ENCODE measurements at regions not wholly inside any gene's neighbourhood (a gene's known extent, or its start where the extent isn't known, plus 50 kb on each side); places are given as distances from the start of the nearest gene placed in this dataset.

DNA sequence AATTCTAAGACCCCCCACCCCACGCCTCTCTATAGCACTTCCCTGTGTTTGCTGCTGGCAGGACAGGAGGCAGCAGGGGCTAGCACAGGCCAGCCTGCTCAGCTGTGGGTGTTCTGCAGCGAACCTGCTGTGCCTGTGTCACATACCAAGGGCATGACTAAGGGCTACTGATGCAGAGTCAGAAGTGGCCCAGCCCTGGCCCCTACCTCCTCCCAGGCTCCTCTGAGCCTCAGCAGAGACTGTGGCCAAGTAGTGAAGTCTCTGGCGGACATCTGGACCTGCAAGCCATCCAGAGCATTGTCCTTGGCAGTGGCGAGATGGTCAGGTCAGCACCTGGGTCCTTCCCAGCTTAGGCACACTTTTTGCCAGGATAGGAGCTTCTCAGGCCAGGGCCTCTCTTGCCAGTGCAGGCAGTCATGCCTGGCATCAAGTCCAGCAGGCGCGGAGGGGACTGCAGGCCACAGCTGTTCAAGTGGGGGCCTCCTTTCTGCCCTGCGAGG lies 116.3 kb upstream of the RET start:
- DNase-seq (peak in 1 of 9 donors; percentile 16), ATAC-seq (no peak)
- CTCF ChIA-PET: no interaction called here
- intact Hi-C loops (cut with micrococcal nuclease): no loop called here
- Histone ChIP-seq H3K4me3 (ENCODE audit: low read length) (no peak overlapping the region), H3K9me3 (ENCODE audit: control insufficient read depth in 2 of 3, low read length in 3 of 3) (no peaks in the 10 kb centered on the region), H3K27ac (ENCODE audit: low read depth, low read length) (no peak overlapping the region), H3K36me3 (ENCODE audit: control insufficient read depth in 2 of 3, insufficient read depth in 3 of 3, low read length in 3 of 3) (no peaks in the 10 kb centered on the region), H3K4me1 (ENCODE audit: control insufficient read depth in 2 of 2, insufficient read depth in 2 of 2, low read length in 2 of 2) (no peaks in the 10 kb centered on the region), H3K27me3 (ENCODE audit: control insufficient read depth in 2 of 2, insufficient read depth in 2 of 2, low read length in 2 of 2) (no peaks in the 10 kb centered on the region)
- no peaks in the 10 kb centered on the region for H3K36me3 Mint-ChIP-seq
- H3K4me3 Mint-ChIP-seq: no peak overlapping the region
- peaks cover 0 to 3% (median 0%) of the 10 kb centered on the region in 7 donors for H3K4me1 Mint-ChIP-seq
- H3K27ac Mint-ChIP-seq: peak overlapping the region in 1 of 9 donors; percentile 41
- peaks cover 0 to 13% (median 3%) of the 10 kb centered on the region in 11 donors for H3K9me3 Mint-ChIP-seq
- peaks cover 0 to 7% (median 0%) of the 10 kb centered on the region in 5 donors for H3K27me3 Mint-ChIP-seq
- POLR2A ChIA-PET: no interaction called here

DNA sequence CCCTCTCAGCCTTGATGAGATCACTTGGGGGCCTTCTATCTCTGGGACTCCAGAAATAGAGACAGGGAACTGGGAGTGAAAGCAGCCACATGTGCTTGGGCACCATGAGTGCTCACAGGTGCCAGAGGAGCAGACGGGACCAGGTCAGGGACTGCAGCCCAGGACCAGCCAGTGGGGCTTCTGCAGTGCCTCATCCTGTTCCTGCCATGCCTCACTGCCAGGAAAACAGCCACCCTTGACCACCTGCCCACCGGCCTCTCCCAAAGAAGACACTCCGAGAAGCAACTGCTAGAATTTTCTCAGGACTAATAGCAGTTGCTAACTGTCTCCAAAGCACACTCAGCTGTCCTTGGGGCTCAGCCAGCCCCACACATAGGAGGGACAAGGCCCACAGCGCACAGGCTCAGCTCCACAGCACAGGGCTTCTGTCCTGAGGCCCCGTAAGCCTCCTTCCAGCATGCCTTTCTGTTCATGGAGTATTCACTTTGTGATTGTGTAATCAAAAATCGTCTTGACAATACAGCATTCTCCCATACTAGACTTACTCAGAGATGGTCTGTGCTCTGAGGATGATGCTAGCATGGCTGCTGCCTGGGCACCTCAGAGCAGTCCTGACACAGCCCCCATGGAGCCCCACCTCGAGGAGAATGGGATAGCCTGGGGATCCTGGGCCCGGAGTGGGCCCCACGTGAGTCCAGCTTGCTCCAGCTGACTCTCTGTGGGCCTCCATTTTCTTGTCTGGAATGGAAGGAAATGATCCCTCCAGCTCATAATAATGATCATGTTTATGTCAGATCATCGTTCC lies 115.7 kb upstream of the RET start:
- Histone ChIP-seq H3K4me1 (ENCODE audit: control insufficient read depth in 2 of 2, insufficient read depth in 2 of 2, low read length in 2 of 2) (no peaks in the 10 kb centered on the region), H3K27ac (ENCODE audit: low read depth, low read length) (no peak overlapping the region), H3K9me3 (ENCODE audit: control insufficient read depth in 2 of 3, low read length in 3 of 3) (no peaks in the 10 kb centered on the region), H3K36me3 (ENCODE audit: control insufficient read depth in 2 of 3, insufficient read depth in 3 of 3, low read length in 3 of 3) (no peaks in the 10 kb centered on the region), H3K4me3 (ENCODE audit: low read length) (no peak overlapping the region), H3K27me3 (ENCODE audit: control insufficient read depth in 2 of 2, insufficient read depth in 2 of 2, low read length in 2 of 2) (no peaks in the 10 kb centered on the region)
- H3K9me3 Mint-ChIP-seq: peaks cover 0 to 12% (median 1%) of the 10 kb centered on the region in 11 donors
- H3K36me3 Mint-ChIP-seq: no peaks in the 10 kb centered on the region
- CTCF ChIA-PET: no interaction called here
- ATAC-seq (no peak), DNase-seq (peak in 1 of 9 donors; percentile 16)
- peaks cover 0 to 12% (median 0%) of the 10 kb centered on the region in 5 donors for H3K27me3 Mint-ChIP-seq
- POLR2A ChIA-PET: interaction anchor here (0.6 kb wide), 1 partner anchor 398 kb away, joined by 3 read pairs; no protein-coding TSS in a partner anchor
- intact Hi-C loops (cut with micrococcal nuclease): no loop called here
- no peak overlapping the region for H3K27ac Mint-ChIP-seq
- H3K4me3 Mint-ChIP-seq: no peak overlapping the region
- H3K4me1 Mint-ChIP-seq: peaks cover 0 to 3% (median 0%) of the 10 kb centered on the region in 7 donors

- H3K4me1 ChIP-seq (ENCODE audit: control insufficient read depth in 2 of 2, insufficient read depth in 2 of 2, low read length in 2 of 2): no peaks in the 10 kb centered on the region
- intact Hi-C loops (cut with micrococcal nuclease): no loop called here
- DNase-seq: peak in 1 of 9 donors; percentile 6
- peaks cover 0 to 7% (median 1%) of the 10 kb centered on the region in 11 donors for H3K9me3 Mint-ChIP-seq
- peaks cover 0 to 6% (median 0%) of the 10 kb centered on the region in 7 donors for H3K4me1 Mint-ChIP-seq
- peaks cover 0 to 12% (median 0%) of the 10 kb centered on the region in 5 donors for H3K27me3 Mint-ChIP-seq
- ChIA-PET CTCF (no interaction called here), POLR2A (interaction anchor here (0.6 kb wide), 1 partner anchor 397 kb away, joined by 3 read pairs; no protein-coding TSS in a partner anchor)
- no peak overlapping the region for H3K27ac Mint-ChIP-seq
- H3K9me3 ChIP-seq (ENCODE audit: control insufficient read depth in 2 of 3, low read length in 3 of 3): no peaks in the 10 kb centered on the region
- no peak for ATAC-seq
- H3K36me3 Mint-ChIP-seq: no peaks in the 10 kb centered on the region
- H3K36me3 ChIP-seq (ENCODE audit: control insufficient read depth in 2 of 3, insufficient read depth in 3 of 3, low read length in 3 of 3): no peaks in the 10 kb centered on the region
- H3K4me3 Mint-ChIP-seq: no peak overlapping the region
- H3K27me3 ChIP-seq (ENCODE audit: control insufficient read depth in 2 of 2, insufficient read depth in 2 of 2, low read length in 2 of 2): no peaks in the 10 kb centered on the region
- H3K27ac ChIP-seq (ENCODE audit: low read depth, low read length): no peak overlapping the region
- no peak overlapping the region for H3K4me3 ChIP-seq (ENCODE audit: low read length)
Observed at GRCh38 chr10:42961796-42962109, 115.1 kb upstream of the RET start.

DNA sequence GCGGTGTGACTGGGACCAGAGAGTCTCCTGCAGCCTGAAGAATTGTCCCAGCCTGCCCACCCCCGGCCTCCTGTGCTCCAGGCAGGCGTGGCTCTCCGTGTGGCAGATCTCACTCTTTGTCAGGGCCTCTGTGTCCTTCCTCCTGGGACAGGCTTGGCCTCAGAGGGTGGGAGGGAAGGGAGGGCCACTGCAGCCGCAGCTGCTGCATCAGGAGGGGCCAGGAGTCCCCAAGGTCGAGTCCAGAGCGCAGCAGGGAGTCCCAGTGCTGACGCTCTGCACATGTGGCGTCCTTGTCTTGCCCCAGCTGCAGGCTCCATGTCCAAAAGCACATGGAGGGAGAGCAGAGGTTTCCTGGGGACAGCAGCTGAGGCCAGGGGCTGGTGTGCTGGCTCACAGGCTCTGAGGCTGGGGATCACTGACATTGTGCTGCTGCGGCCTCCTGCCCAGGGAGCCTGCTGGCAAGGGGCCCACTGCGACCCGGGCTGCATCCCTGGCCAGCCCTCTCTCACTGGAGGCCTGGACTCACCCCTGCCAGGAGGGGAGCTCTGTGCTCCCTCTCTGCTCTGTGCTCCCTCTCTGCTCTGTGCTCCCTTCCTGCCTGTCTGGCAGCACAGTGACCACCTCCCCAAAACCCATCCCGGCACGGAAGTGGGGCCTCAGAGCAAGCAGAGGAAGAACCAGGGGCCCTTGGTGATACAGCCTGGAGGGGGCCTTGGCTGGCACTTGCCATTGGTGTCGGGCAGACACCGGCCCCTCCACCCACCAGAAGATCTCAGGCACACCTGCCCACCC lies 114.6 kb upstream of the RET start:
- peaks cover 0 to 1% (median 0%) of the 10 kb centered on the region in 11 donors for H3K9me3 Mint-ChIP-seq
- peaks cover 0 to 9% (median 0%) of the 10 kb centered on the region in 5 donors for H3K27me3 Mint-ChIP-seq
- peaks cover 0 to 7% (median 0%) of the 10 kb centered on the region in 7 donors for H3K4me1 Mint-ChIP-seq
- no peak overlapping the region for H3K27ac ChIP-seq (ENCODE audit: low read depth, low read length)
- ChIA-PET CTCF (no interaction called here), POLR2A (no interaction called here)
- H3K4me1 ChIP-seq (ENCODE audit: control insufficient read depth in 2 of 2, insufficient read depth in 2 of 2, low read length in 2 of 2): no peaks in the 10 kb centered on the region
- no peak overlapping the region for H3K27ac Mint-ChIP-seq
- H3K36me3 ChIP-seq (ENCODE audit: control insufficient read depth in 2 of 3, insufficient read depth in 3 of 3, low read length in 3 of 3): no peaks in the 10 kb centered on the region
- no peaks in the 10 kb centered on the region for H3K9me3 ChIP-seq (ENCODE audit: control insufficient read depth in 2 of 3, low read length in 3 of 3)
- DNase-seq (no peak), ATAC-seq (no peak)
- H3K36me3 Mint-ChIP-seq: no peaks in the 10 kb centered on the region
- intact Hi-C loops (cut with micrococcal nuclease): no loop called here
- H3K4me3 Mint-ChIP-seq: no peak overlapping the region
- H3K4me3 ChIP-seq (ENCODE audit: low read length): no peak overlapping the region
- H3K27me3 ChIP-seq (ENCODE audit: control insufficient read depth in 2 of 2, insufficient read depth in 2 of 2, low read length in 2 of 2): no peaks in the 10 kb centered on the region

DNA sequence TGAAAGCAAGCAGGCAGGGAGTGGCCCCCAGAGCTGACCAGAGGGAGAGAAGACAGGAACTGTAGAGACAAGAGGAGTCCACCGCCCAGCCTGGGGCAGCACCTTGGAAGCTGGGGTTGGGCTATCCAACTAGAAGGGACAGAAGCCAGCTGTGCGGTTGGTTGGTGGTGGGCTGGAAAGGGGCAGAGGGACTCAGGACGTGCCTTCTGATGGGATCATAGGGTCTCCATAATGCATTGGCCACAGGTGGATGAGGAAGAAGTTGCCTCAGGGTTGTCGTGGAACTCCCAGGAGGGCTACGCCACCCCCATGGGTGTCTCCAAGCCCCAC lies 114.0 kb upstream of the RET start:
- Histone ChIP-seq H3K4me3 (ENCODE audit: low read length) (no peak overlapping the region), H3K9me3 (ENCODE audit: control insufficient read depth in 2 of 3, low read length in 3 of 3) (no peaks in the 10 kb centered on the region), H3K4me1 (ENCODE audit: control insufficient read depth in 2 of 2, insufficient read depth in 2 of 2, low read length in 2 of 2) (no peaks in the 10 kb centered on the region), H3K27ac (ENCODE audit: low read depth, low read length) (no peak overlapping the region), H3K36me3 (ENCODE audit: control insufficient read depth in 2 of 3, insufficient read depth in 3 of 3, low read length in 3 of 3) (no peaks in the 10 kb centered on the region), H3K27me3 (ENCODE audit: control insufficient read depth in 2 of 2, insufficient read depth in 2 of 2, low read length in 2 of 2) (no peaks in the 10 kb centered on the region)
- Mint-ChIP-seq H3K27me3 (peaks cover 0 to 9% (median 0%) of the 10 kb centered on the region in 5 donors), H3K27ac (no peak overlapping the region), H3K9me3 (peaks cover 0 to 2% (median 0%) of the 10 kb centered on the region in 11 donors), H3K4me1 (peaks cover 0 to 7% (median 0%) of the 10 kb centered on the region in 7 donors), H3K36me3 (no peaks in the 10 kb centered on the region), H3K4me3 (no peak overlapping the region)
- POLR2A ChIA-PET: no interaction called here
- intact Hi-C loops (cut with micrococcal nuclease): no loop called here
- ATAC-seq (no peak), DNase-seq (no peak)
- CTCF ChIA-PET: no interaction called here

DNA sequence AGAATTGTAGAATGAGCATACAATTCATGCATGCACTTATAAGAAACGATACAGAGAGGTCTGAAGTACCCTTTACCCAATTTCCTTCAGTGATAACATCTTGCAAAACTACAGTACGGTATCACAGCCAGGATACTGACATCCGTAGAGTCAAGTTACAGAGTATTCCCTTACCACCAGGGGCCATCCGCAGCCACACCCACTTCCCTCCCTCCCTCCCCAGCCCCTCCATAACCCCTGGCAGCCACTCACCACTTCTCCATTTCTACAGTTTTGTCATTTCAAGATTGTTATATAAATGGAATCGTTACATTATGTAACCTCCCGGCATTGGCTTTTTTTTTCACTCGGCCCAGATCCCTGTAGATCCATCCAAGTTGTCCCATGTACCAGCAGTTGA lies 113.6 kb upstream of the RET start:
- Histone ChIP-seq H3K27me3 (ENCODE audit: control insufficient read depth in 2 of 2, insufficient read depth in 2 of 2, low read length in 2 of 2) (no peaks in the 10 kb centered on the region), H3K4me1 (ENCODE audit: control insufficient read depth in 2 of 2, insufficient read depth in 2 of 2, low read length in 2 of 2) (no peaks in the 10 kb centered on the region), H3K4me3 (ENCODE audit: low read length) (no peak overlapping the region), H3K9me3 (ENCODE audit: control insufficient read depth in 2 of 3, low read length in 3 of 3) (no peaks in the 10 kb centered on the region), H3K27ac (ENCODE audit: low read depth, low read length) (no peak overlapping the region), H3K36me3 (ENCODE audit: control insufficient read depth in 2 of 3, insufficient read depth in 3 of 3, low read length in 3 of 3) (no peaks in the 10 kb centered on the region)
- peaks cover 0 to 7% (median 0%) of the 10 kb centered on the region in 7 donors for H3K4me1 Mint-ChIP-seq
- H3K9me3 Mint-ChIP-seq: peaks cover 0 to 3% (median 0%) of the 10 kb centered on the region in 11 donors
- intact Hi-C loops (cut with micrococcal nuclease): no loop called here
- no peak overlapping the region for H3K27ac Mint-ChIP-seq
- no peak overlapping the region for H3K4me3 Mint-ChIP-seq
- H3K36me3 Mint-ChIP-seq: no peaks in the 10 kb centered on the region
- ChIA-PET POLR2A (no interaction called here), CTCF (no interaction called here)
- H3K27me3 Mint-ChIP-seq: peaks cover 0 to 13% (median 0%) of the 10 kb centered on the region in 5 donors
- DNase-seq: no peak
- ATAC-seq: peak; percentile 62
